ENCODE measurements at regions not wholly inside any gene's neighbourhood (a gene's known extent, or its start where the extent isn't known, plus 50 kb on each side); places are given as distances from the start of the nearest gene placed in this dataset.

- Histone ChIP-seq H3K27me3 (ENCODE audit: low read length) (no peaks in the 10 kb centered on the region), H3K9ac (ENCODE audit: low read length) (no peak overlapping the region), H3K79me2 (ENCODE audit: low read length) (no peaks in the 10 kb centered on the region), H3K4me2 (ENCODE audit: low read depth, low read length, poor library complexity, severe bottlenecking) (no peak overlapping the region), H2AFZ (ENCODE audit: low read length) (no peak overlapping the region), H4K20me1 (ENCODE audit: insufficient read depth, low read depth, low read length) (no peaks in the 10 kb centered on the region), H3K9me3 (ENCODE audit: low read length) (no peaks in the 10 kb centered on the region), H3K27ac (ENCODE audit: low read length) (no peak overlapping the region), H3K4me1 (ENCODE audit: low read length) (no peaks in the 10 kb centered on the region), H3K4me3 (ENCODE audit: low read length) (no peak overlapping the region), H3K9me2 (replicated peaks; ENCODE audit: insufficient read depth, low read length) (no peaks in the 10 kb centered on the region), H3K36me3 (ENCODE audit: insufficient read depth, low read length) (no peaks in the 10 kb centered on the region)
- no peak for DNase-seq
These were observed 176.5 kb upstream of the FAM3C start for GRCh38 chr7:121572615-121573014.

GRCh38 chr7:121570365-121570764 lies 174.3 kb upstream of the FAM3C start:
- H3K4me1 ChIP-seq (ENCODE audit: low read length), result no peaks in the 10 kb centered on the region
- no peaks in the 10 kb centered on the region for H3K79me2 ChIP-seq (ENCODE audit: low read length)
- DNase-seq, result no peak
- H3K4me3 ChIP-seq (ENCODE audit: low read length), result no peak overlapping the region
- H3K36me3 ChIP-seq (ENCODE audit: insufficient read depth, low read length), result no peaks in the 10 kb centered on the region
- H4K20me1 ChIP-seq (ENCODE audit: insufficient read depth, low read depth, low read length), result no peaks in the 10 kb centered on the region
- H3K9me3 ChIP-seq (ENCODE audit: low read length), result no peaks in the 10 kb centered on the region
- no peak overlapping the region for H2AFZ ChIP-seq (ENCODE audit: low read length)
- no peak overlapping the region for H3K9ac ChIP-seq (ENCODE audit: low read length)
- no peak overlapping the region for H3K4me2 ChIP-seq (ENCODE audit: low read depth, low read length, poor library complexity, severe bottlenecking)
- H3K27ac ChIP-seq (ENCODE audit: low read length), result no peak overlapping the region
- no peaks in the 10 kb centered on the region for H3K9me2 ChIP-seq (replicated peaks; ENCODE audit: insufficient read depth, low read length)
- H3K27me3 ChIP-seq (ENCODE audit: low read length), result no peaks in the 10 kb centered on the region

- no peak overlapping the region for H3K9ac ChIP-seq (ENCODE audit: low read length)
- no peak overlapping the region for H3K27ac ChIP-seq (ENCODE audit: low read length)
- H4K20me1 ChIP-seq (ENCODE audit: insufficient read depth, low read depth, low read length), result no peaks in the 10 kb centered on the region
- no peak for DNase-seq
- H3K36me3 ChIP-seq (ENCODE audit: insufficient read depth, low read length), result no peaks in the 10 kb centered on the region
- no peaks in the 10 kb centered on the region for H3K9me2 ChIP-seq (replicated peaks; ENCODE audit: insufficient read depth, low read length)
- no peak overlapping the region for H3K4me2 ChIP-seq (ENCODE audit: low read depth, low read length, poor library complexity, severe bottlenecking)
- H3K79me2 ChIP-seq (ENCODE audit: low read length), result no peaks in the 10 kb centered on the region
- no peak overlapping the region for H3K4me3 ChIP-seq (ENCODE audit: low read length)
- H3K27me3 ChIP-seq (ENCODE audit: low read length), result no peaks in the 10 kb centered on the region
- no peak overlapping the region for H2AFZ ChIP-seq (ENCODE audit: low read length)
- no peaks in the 10 kb centered on the region for H3K4me1 ChIP-seq (ENCODE audit: low read length)
- H3K9me3 ChIP-seq (ENCODE audit: low read length), result no peaks in the 10 kb centered on the region
These were observed 167.1 kb upstream of the FAM3C start for GRCh38 chr7:121563177-121563576.

GRCh38 chr7:121562259-121562658 lies 166.2 kb upstream of the FAM3C start:
- no peak overlapping the region for H3K27ac ChIP-seq (ENCODE audit: low read length)
- H3K79me2 ChIP-seq (ENCODE audit: low read length), result no peaks in the 10 kb centered on the region
- no peak overlapping the region for H3K4me2 ChIP-seq (ENCODE audit: low read depth, low read length, poor library complexity, severe bottlenecking)
- H3K9ac ChIP-seq (ENCODE audit: low read length), result no peak overlapping the region
- H3K4me3 ChIP-seq (ENCODE audit: low read length), result no peak overlapping the region
- H3K4me1 ChIP-seq (ENCODE audit: low read length), result no peaks in the 10 kb centered on the region
- H3K27me3 ChIP-seq (ENCODE audit: low read length), result no peaks in the 10 kb centered on the region
- no peaks in the 10 kb centered on the region for H3K9me3 ChIP-seq (ENCODE audit: low read length)
- no peaks in the 10 kb centered on the region for H3K36me3 ChIP-seq (ENCODE audit: insufficient read depth, low read length)
- H4K20me1 ChIP-seq (ENCODE audit: insufficient read depth, low read depth, low read length), result no peaks in the 10 kb centered on the region
- DNase-seq, result no peak
- no peak overlapping the region for H2AFZ ChIP-seq (ENCODE audit: low read length)
- no peaks in the 10 kb centered on the region for H3K9me2 ChIP-seq (replicated peaks; ENCODE audit: insufficient read depth, low read length)

- no peak overlapping the region for H3K4me2 ChIP-seq (ENCODE audit: low read depth, low read length, poor library complexity, severe bottlenecking)
- H3K4me3 ChIP-seq (ENCODE audit: low read length), result no peak overlapping the region
- no peaks in the 10 kb centered on the region for H3K9me3 ChIP-seq (ENCODE audit: low read length)
- no peaks in the 10 kb centered on the region for H3K79me2 ChIP-seq (ENCODE audit: low read length)
- no peaks in the 10 kb centered on the region for H3K4me1 ChIP-seq (ENCODE audit: low read length)
- no peaks in the 10 kb centered on the region for H3K27me3 ChIP-seq (ENCODE audit: low read length)
- no peak overlapping the region for H3K9ac ChIP-seq (ENCODE audit: low read length)
- no peak overlapping the region for H3K27ac ChIP-seq (ENCODE audit: low read length)
- DNase-seq, result no peak
- no peaks in the 10 kb centered on the region for H4K20me1 ChIP-seq (ENCODE audit: insufficient read depth, low read depth, low read length)
- H3K36me3 ChIP-seq (ENCODE audit: insufficient read depth, low read length), result no peaks in the 10 kb centered on the region
- H2AFZ ChIP-seq (ENCODE audit: low read length), result no peak overlapping the region
- no peaks in the 10 kb centered on the region for H3K9me2 ChIP-seq (replicated peaks; ENCODE audit: insufficient read depth, low read length)
These were observed 165.6 kb upstream of the FAM3C start for GRCh38 chr7:121561717-121562116.

GRCh38 chr7:121560267-121560990 lies 164.3 kb upstream of the FAM3C start:
- no peak overlapping the region for H3K27ac ChIP-seq (ENCODE audit: low read length)
- no peaks in the 10 kb centered on the region for H3K27me3 ChIP-seq (ENCODE audit: low read length)
- no peaks in the 10 kb centered on the region for H3K36me3 ChIP-seq (ENCODE audit: insufficient read depth, low read length)
- no peak overlapping the region for H2AFZ ChIP-seq (ENCODE audit: low read length)
- H3K4me3 ChIP-seq (ENCODE audit: low read length), result no peak overlapping the region
- DNase-seq, result no peak
- H3K9ac ChIP-seq (ENCODE audit: low read length), result no peak overlapping the region
- no peaks in the 10 kb centered on the region for H4K20me1 ChIP-seq (ENCODE audit: insufficient read depth, low read depth, low read length)
- no peak overlapping the region for H3K4me2 ChIP-seq (ENCODE audit: low read depth, low read length, poor library complexity, severe bottlenecking)
- no peaks in the 10 kb centered on the region for H3K9me2 ChIP-seq (replicated peaks; ENCODE audit: insufficient read depth, low read length)
- H3K79me2 ChIP-seq (ENCODE audit: low read length), result no peaks in the 10 kb centered on the region
- H3K4me1 ChIP-seq (ENCODE audit: low read length), result no peaks in the 10 kb centered on the region
- H3K9me3 ChIP-seq (ENCODE audit: low read length), result no peaks in the 10 kb centered on the region

GRCh38 chr7:121558288-121558687 lies 162.2 kb upstream of the FAM3C start:
- no peak overlapping the region for H3K27ac ChIP-seq (ENCODE audit: low read length)
- H2AFZ ChIP-seq (ENCODE audit: low read length), result no peak overlapping the region
- no peaks in the 10 kb centered on the region for H3K79me2 ChIP-seq (ENCODE audit: low read length)
- H3K4me3 ChIP-seq (ENCODE audit: low read length), result no peak overlapping the region
- H3K9ac ChIP-seq (ENCODE audit: low read length), result no peak overlapping the region
- H3K36me3 ChIP-seq (ENCODE audit: insufficient read depth, low read length), result no peaks in the 10 kb centered on the region
- no peaks in the 10 kb centered on the region for H3K9me3 ChIP-seq (ENCODE audit: low read length)
- no peaks in the 10 kb centered on the region for H4K20me1 ChIP-seq (ENCODE audit: insufficient read depth, low read depth, low read length)
- no peaks in the 10 kb centered on the region for H3K27me3 ChIP-seq (ENCODE audit: low read length)
- H3K4me2 ChIP-seq (ENCODE audit: low read depth, low read length, poor library complexity, severe bottlenecking), result no peak overlapping the region
- peak; percentile 41 for DNase-seq
- no peaks in the 10 kb centered on the region for H3K4me1 ChIP-seq (ENCODE audit: low read length)
- H3K9me2 ChIP-seq (replicated peaks; ENCODE audit: insufficient read depth, low read length), result no peaks in the 10 kb centered on the region

GRCh38 chr7:121557034-121557892 lies 161.2 kb upstream of the FAM3C start:
- H3K27ac ChIP-seq (ENCODE audit: low read length), result no peak overlapping the region
- H3K4me2 ChIP-seq (ENCODE audit: low read depth, low read length, poor library complexity, severe bottlenecking), result no peak overlapping the region
- H3K4me3 ChIP-seq (ENCODE audit: low read length), result no peak overlapping the region
- DNase-seq, result no peak
- no peaks in the 10 kb centered on the region for H3K9me3 ChIP-seq (ENCODE audit: low read length)
- no peaks in the 10 kb centered on the region for H3K27me3 ChIP-seq (ENCODE audit: low read length)
- no peaks in the 10 kb centered on the region for H3K79me2 ChIP-seq (ENCODE audit: low read length)
- H4K20me1 ChIP-seq (ENCODE audit: insufficient read depth, low read depth, low read length), result no peaks in the 10 kb centered on the region
- H3K4me1 ChIP-seq (ENCODE audit: low read length), result no peaks in the 10 kb centered on the region
- no peaks in the 10 kb centered on the region for H3K36me3 ChIP-seq (ENCODE audit: insufficient read depth, low read length)
- no peak overlapping the region for H3K9ac ChIP-seq (ENCODE audit: low read length)
- H3K9me2 ChIP-seq (replicated peaks; ENCODE audit: insufficient read depth, low read length), result no peaks in the 10 kb centered on the region
- no peak overlapping the region for H2AFZ ChIP-seq (ENCODE audit: low read length)

Measured in Karpas-422 (cell line).